ENCODE measurements at regions not wholly inside any gene's neighbourhood (a gene's known extent, or its start where the extent isn't known, plus 50 kb on each side); places are given as distances from the start of the nearest gene placed in this dataset.

GRCh38 chr11:90845126-90845525 lies 622.3 kb upstream of the CHORDC1 start:
- peak; percentile 69 for DNase-seq (ENCODE audit: low read depth)
- H3K4me3 ChIP-seq (ENCODE audit: low read length), result no peak overlapping the region
- TF ChIP-seq CTCF (IDR thresholded peaks at IDR 0.05; ENCODE audit: insufficient read depth, low read depth, low read length, missing control alignments), result no peak

- DNase-seq (ENCODE audit: low read depth), result no peak
- H3K4me3 ChIP-seq (ENCODE audit: low read length), result no peak overlapping the region
- no peak for TF ChIP-seq CTCF (IDR thresholded peaks at IDR 0.05; ENCODE audit: insufficient read depth, low read depth, low read length, missing control alignments)
These were observed 621.2 kb upstream of the CHORDC1 start for GRCh38 chr11:90844041-90844440.

- no peak for TF ChIP-seq CTCF (IDR thresholded peaks at IDR 0.05; ENCODE audit: insufficient read depth, low read depth, low read length, missing control alignments)
- no peak overlapping the region for H3K4me3 ChIP-seq (ENCODE audit: low read length)
- no peak for DNase-seq (ENCODE audit: low read depth)
These were observed 619.8 kb upstream of the CHORDC1 start for GRCh38 chr11:90842681-90843080.

- no peak for TF ChIP-seq CTCF (IDR thresholded peaks at IDR 0.05; ENCODE audit: insufficient read depth, low read depth, low read length, missing control alignments)
- DNase-seq (ENCODE audit: low read depth), result peak; percentile 66
These were observed 617.2 kb upstream of the CHORDC1 start for GRCh38 chr11:90840071-90840470.

GRCh38 chr11:90836031-90836430 lies 613.2 kb upstream of the CHORDC1 start:
- DNase-seq (ENCODE audit: low read depth), result no peak
- TF ChIP-seq CTCF (IDR thresholded peaks at IDR 0.05; ENCODE audit: insufficient read depth, low read depth, low read length, missing control alignments), result no peak
- no peak overlapping the region for H3K4me3 ChIP-seq (ENCODE audit: low read length)

More at GRCh38 chr11:90840071-90840470, 617.2 kb upstream of the CHORDC1 start:
- no peak overlapping the region for H3K4me3 ChIP-seq (ENCODE audit: low read length)

GRCh38 chr11:90823446-90823845 lies 600.6 kb upstream of the CHORDC1 start:
- no peak overlapping the region for H3K4me3 ChIP-seq (ENCODE audit: low read length)
- peak; percentile 34 for DNase-seq (ENCODE audit: low read depth)
- no peak for TF ChIP-seq CTCF (IDR thresholded peaks at IDR 0.05; ENCODE audit: insufficient read depth, low read depth, low read length, missing control alignments)

GRCh38 chr11:90822996-90823395 lies 600.1 kb upstream of the CHORDC1 start:
- H3K4me3 ChIP-seq (ENCODE audit: low read length), result no peak overlapping the region
- TF ChIP-seq CTCF (IDR thresholded peaks at IDR 0.05; ENCODE audit: insufficient read depth, low read depth, low read length, missing control alignments), result no peak
- DNase-seq (ENCODE audit: low read depth), result no peak

Data from epithelial cell of esophagus (primary cell).